ENCODE measurements at regions not wholly inside any gene's neighbourhood (a gene's known extent, or its start where the extent isn't known, plus 50 kb on each side); places are given as distances from the start of the nearest gene placed in this dataset.

- TF ChIP-seq CTCF (IDR thresholded peaks at IDR 0.05) (no peak), POLR2A (IDR thresholded peaks at IDR 0.05) (no peak)
Measured at GRCh38 chr5:133809801-133810200, 158.6 kb downstream of the C5orf15 start.

All from adrenal gland (tissue), 5 donors.